RKO (cell line): ENCODE measurements at regions not wholly inside any gene's neighbourhood (a gene's known extent, or its start where the extent isn't known, plus 50 kb on each side); places are given as distances from the start of the nearest gene placed in this dataset.
"Not testable (repeated sequence)": the region's sequence is repeated elsewhere in the genome, so short reads cannot be mapped to it uniquely, and the experiment has no call there.

Experiments
- DNase-seq: peaks from one replicate; pipeline ENCODE4 v3.0.0-alpha.2; 2016; ENCODE audit warnings: low spot score

DNA sequence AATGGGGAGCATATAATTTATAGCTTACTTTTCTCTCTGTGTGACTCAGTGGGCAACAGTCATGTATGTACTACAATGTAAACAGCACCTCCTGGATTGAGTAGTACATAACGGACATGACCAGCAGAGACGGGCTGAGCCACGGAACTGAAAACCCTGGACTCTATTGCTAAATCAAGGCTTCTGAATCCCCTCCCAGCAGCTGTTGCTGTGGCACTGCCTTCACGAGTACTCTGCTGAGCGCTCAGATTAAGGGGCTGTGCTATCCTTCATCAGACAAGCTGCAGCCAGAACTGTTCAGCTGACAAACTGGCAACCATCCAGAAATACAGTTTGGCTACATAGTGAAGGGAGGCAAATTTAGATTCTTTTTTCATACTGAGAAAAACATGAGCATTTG lies 131.3 kb upstream of the CCDC180 start:
- no peak for DNase-seq

DNA sequence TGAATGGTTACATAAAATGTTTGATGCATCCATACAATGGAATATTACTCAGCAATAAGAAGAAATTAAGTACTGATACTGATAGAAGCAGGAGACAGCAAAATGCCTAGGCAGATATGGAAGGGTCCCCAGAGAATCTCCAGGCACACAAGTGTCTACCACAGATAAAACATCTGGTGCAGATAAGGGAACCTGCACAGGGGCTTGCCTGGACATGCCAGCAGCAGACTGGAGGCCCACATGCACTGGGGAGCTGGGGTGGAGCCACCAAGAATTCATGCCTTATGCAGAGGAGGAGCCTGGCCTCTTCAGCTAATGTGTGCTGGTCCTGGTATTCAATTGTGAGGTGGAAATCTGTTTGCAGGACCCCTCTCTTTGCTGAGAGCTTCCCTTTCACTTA lies 129.2 kb upstream of the CTSV start:
- not testable (repeated sequence) for DNase-seq

DNA sequence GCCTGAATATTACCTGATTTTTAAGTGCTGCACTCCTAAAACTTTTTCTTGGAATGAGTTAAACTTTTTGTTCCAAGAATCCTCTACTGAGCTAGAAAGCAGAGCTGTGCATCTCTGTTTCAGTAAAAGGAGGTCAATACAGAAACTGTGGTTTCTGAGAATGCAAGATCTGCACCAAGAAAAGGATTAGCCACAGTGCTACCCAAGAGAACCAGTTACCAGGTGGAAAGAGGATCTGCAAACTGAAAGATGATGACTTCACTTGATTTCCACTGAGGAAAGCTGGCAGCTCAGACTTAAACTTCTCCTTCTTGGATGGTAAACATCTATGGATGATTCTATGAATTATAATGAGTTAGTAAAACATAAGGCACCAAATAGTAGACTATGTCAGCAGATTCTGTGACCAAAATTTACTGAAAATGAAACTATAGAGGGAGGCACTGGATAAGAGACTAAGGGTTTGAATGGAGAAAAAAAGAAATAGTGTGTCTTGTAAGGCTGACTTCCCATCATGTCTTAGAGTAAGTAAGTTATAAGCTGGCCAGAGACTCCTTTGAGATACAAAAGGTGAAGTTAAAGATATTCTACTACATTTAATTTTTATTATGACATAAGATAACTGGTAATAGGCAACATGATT lies 127.7 kb upstream of the CTSV start:
- not testable (repeated sequence) for DNase-seq

DNA sequence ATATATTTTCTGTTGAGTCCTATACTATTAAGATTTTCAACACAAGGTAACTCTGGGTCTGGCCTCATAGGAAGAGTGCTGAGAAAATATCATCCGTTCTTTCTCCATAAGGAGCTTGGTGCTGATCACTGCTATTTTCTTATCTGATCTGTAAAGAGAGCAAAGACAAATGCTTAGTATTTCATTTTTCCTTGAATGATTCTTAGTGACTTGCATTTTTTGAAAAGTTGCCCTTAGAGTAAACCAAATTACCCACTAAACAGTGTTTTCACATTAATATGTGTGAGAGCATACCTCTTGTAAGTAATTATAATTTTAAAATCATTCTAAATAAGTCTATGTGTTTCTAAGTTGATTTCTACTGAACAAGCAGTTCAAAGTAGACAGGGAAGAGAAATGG lies 121.3 kb upstream of the CTSV start:
- DNase-seq, result no peak

DNA sequence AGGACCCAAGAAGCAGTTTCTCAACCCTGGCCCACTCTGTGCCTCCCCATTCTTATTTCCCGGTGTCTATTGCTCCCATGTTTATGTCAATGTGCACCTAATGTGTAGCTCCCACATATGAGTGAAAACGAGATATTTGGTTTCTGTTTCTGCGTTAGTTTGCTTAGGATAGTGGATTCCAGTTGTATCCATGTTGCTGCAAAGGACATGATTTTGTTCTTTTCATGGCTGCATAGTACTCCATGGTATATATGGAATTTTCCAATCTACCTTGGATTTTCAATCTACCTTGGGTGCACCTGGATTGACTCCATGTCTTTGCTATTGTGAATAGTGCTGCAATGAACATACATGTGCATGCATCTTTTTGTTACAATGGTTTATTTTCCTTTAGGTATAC lies 119.8 kb upstream of the CTSV start:
- DNase-seq, result not testable (repeated sequence)

DNA sequence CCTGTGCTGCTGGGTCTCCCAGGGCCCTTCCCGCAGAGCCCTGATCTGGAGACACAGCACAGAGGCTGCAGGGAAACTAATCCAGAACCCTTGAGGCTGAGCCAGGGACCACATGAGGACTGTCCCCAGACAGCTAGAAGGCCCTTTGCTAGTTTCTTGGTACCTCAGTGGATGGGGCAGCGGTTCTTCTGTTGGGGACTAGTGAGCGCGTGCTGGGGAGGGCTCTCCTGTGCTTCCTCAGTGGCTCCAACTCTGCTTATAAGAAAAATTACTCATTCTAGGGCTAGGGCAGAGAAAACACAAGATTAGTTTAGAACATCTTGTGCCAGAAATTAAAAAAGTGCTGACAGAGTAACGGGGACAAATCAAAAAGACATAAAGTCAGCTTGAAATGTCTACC lies 116.5 kb upstream of the CTSV start:
- DNase-seq, result not testable (repeated sequence)

DNA sequence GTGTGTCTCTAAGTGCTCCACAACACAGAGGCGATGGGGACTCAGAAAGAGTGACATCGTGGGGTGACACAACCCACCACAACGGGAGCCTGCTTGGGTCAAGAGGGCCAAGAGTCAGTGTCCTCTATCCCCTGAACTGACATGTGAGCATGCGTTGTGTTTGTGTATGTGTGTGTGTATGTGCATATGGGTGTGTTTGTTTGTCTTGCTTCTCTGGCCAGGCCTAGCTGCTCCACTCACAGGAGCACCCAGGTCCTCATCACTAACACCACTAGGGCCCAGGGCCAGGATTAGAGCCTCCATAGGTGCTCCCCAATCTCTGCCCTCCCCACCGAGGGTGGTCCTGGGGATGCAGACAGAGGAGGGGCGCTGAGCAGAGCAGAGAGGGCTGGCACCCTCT lies 115.0 kb upstream of the CTSV start:
- DNase-seq, result no peak

DNA sequence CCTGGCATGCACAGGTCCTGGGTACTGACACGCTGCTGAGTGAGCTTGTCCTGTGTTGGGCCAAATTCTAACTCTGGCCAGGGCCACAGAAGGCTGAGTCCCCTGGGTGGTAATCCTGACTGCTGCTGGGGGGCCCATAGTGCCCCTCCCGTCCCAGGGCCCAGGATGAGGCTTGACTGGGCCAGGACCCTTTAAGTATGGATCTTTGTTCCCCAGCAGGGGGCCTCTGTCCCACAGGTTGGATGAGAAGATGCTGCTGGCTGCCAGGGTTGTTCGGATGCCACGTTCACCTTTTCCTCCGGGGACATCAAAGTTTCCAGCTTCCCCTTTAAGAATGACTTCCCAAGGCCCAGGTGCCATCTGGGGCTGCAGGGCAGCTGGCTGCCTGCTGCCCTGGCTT lies 114.2 kb upstream of the CTSV start:
- DNase-seq, result not testable (repeated sequence)

DNA sequence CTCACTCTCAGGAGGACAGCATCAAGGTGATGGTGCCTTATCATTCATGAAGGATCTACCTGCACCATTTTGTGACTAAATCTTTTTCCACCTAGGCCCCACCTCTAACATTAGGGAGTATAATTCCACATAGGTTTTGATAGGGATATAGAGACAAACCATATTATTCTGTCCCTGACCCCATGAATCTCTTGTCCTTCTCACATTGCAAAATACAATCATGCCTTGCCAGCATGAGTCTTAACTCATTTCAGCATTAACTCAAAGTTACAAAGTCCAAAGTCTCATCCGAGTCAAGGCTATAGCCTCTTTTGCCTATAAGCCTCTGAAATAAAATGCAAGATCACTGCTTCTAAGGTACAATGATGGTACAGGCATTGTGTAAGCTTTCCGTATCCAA lies 111.5 kb upstream of the CTSV start:
- not testable (repeated sequence) for DNase-seq

DNA sequence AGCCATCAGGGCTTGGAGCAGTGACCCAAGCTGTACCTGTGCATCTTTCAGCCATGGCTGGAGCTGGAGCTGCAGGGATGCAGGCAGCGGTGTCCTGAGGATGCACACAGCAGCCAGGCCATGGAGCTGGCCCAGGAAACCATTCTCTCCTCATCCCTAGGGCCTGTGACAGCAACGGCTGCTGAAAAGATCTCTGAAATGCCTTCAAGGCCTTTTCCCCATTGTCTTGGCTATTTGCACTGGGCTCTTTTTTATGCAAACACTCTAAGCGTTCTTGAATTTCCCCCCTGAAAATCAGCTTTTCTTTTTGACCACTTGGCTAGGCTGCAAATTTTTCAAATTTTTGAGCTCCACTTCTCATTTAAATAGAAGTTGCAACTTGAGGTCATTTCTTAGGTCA lies 109.5 kb upstream of the CTSV start:
- not testable (repeated sequence) for DNase-seq

DNA sequence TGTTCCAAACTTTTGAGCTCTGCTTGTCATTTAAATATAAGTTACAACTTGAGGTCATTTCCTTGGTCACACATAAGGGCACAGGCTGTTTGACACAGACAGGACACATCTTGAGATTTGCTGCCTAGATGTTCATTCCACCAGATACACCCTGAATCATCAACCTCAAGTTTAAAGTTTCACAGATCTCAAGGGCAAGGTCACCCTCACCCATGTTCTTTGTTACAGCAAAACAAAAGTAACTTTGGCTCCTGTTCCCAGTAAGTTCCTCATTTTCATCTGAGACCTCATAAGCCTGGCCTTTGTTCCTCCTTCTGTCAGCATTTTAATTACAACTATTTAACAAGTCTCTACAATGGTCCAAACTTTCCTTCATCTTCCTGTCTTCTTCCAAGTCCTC lies 106.7 kb upstream of the CTSV start:
- DNase-seq, result not testable (repeated sequence)

DNA sequence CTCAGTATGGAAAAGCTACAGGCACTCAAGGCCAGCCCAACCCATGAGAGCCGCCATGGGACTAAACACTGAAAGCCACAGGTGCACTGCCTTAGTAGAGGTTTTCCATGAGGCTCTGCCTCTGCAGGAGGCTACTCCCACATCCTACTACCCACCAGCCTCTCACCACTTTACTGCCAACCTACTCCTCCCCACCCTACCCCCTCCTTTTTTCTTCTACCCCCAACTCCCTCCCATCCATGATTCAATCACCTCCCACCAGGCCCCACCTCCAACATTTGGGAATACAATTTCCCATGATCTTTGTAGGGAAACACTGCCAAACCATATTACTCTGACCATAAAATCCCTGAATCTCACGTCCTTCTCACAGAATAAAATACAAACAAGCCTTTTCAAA lies 101.6 kb upstream of the CTSV start:
- no peak for DNase-seq

DNA sequence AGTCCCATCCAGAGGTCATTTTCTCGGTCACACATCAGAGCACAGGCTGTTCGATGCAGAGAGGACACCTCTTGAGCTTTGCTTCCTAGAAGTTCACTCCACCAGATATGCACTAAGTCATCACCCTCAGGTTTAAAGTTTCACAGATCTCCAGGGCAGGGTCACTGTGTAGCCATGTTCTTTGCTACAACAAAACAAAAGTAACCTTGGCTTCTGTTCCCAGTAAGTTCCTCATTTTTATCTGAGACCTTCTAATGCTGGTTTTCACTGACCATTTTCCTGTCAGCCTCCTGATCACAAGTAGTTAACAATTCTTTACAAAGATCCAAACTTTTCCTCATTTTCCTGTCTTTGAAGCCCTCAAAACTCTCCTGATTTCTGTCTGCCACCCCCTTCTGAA lies 97.5 kb upstream of the CTSV start:
- no peak for DNase-seq

DNA sequence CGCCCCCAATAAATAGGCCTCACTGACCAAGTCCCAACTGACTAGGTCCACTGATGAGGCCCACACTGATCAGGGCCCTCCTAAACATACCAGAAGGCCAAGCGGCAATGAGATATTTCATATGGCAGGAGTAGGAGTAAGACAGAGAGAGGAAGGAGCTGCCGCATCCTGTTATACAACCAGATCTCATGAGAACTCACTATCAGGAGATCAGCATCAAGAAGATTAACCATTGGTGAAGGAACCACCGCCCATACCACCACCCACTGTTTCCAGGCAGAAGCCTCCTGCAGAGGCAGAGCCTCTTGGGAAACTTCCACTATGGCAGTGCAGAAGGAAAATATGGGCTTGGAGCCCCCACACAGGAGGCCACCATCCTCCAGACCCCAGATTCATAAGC lies 95.0 kb upstream of the CTSV start:
- not testable (repeated sequence) for DNase-seq

DNA sequence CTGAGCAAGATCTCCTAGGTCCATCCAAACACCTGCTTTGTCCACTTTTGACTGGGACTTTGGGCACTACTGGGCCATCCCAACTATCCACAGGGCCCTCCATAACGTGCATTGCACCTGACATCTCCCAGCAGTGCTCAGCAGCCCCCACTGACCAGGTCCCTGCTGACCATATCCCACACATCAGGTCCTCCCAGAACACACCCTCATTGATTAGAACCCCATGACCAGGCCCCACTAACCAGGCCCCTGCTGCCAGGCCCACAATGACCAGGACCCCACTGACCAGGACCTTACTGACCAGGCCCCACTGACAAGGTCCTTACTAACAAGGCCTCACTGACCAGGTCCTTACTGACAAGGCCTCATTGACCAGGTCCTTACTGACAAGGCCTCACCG lies 93.9 kb upstream of the CTSV start:
- DNase-seq, result no peak

DNA sequence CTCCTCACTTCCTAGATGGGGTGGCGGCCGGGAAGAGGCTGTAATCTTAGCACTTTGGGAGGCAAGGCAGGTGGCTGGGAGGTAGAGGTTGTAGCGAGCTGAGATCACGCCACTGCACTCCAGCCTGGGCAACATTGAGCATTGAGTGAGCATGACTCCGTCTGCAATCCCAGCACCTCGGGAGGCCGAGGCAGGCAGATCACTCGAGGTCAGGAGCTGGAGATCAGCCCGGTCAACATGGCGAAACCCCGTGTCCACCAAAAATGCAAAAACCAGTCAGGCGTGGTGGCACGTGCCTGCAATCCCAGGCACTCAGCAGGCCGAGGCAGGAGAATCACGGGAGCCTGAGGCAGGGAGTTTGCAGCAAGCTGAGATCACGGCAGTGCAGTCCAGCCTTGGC lies 91.9 kb upstream of the CTSV start:
- not testable (repeated sequence) for DNase-seq

DNA sequence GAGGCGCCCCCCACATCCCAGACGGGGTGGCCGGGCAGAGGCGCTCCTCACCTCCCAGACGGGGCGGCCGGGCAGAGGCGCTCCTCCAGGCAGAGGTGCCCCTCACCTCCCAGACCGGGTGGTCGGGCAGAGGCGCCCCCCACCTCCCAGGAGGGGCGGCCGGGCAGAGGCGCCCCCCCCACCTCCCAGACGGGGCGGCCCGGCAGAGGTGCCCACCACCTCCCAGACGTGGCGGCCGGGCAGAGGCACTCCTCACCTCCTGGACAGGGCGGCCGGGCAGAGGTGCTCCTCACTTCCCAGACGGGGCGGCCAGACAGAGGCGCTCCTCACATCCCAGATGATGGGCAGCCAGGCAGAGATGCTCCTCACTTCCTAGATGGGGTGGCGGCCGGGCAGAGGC lies 91.4 kb upstream of the CTSV start:
- not testable (repeated sequence) for DNase-seq

DNA sequence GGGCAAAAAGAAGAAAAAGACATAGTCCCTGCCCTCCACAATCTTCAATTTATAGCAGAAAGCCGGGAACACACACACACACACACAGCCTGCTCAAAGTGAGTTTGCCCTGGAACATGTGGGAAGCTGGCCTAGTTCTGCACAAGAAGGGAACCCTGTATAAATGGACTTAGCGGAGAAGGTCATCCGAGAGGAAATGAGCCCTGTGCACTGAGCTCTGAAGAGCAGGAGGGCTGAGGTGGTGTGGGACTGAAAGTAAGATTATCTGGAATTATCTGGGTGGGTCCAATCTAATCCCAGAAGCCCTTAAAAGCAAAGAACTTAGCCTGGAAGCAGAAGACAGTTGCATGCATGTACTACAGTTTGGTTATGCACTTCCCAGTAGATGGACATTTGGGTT lies 90.0 kb upstream of the CTSV start:
- DNase-seq, result no peak

DNA sequence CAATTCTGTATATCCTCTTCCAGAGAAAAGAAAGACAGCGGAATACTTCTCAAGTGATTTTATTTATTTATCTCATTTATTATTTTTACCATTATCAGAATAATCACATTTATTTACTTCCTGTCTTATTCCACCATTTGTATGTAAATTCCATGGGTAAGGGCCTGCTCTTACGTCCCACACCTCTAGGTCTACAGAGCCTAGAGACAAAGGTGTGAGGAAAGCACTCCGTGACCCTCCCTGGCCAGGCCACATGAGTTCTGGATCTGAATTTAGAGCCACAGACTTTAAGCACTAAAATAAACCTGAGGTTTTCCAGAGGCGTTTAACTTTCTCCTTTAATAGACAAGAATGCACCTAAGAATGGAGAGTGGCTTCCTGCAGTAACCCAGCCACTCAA lies 85.3 kb upstream of the CTSV start:
- no peak for DNase-seq

DNA sequence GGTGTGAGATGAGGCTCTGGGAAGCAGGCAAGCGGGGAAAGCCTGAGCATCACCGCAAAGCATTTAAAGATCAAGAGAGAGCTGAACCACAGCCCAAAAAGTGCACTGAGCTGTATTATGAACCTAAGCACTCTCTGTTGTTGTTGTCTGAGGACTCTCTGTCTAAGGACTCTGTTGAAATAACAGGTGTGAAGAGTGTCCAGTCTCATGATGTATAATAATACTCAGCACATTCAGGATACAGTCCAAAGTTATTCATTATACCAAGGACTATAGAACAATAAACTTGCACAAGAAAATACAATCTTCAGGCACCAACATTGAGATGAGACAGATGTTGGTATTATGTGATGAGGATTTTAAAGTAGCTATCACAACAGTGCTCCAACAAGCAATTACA lies 71.8 kb upstream of the CTSV start:
- DNase-seq, result no peak

DNA sequence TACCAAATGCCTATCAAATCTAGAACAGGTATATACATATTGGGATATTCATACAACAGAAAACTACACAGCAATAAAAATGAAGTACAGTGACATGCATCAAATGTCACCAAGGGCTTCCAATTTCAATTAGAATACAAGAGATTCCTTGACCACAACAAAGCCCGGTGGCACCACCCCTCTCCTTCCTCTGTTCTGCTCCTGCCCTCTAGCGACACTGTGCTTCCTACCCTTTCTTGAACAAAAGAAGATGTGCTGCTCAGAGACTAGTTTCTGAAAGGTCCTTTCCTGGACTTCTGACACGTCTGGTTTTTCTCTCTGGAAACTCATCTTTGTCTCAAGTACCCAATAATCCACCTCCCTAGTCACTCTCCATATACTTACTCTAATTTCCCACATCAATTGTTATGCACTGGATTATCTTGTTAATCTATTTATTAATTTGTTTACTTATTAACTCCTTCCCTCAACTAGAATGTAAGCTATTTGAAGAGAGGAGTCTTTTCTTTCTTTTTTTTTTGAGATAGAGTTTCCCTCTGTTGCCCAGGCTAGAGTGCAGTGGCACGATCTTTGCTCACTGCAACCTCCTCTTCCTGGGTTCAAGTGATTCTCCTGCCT lies 70.4 kb upstream of the CTSV start:
- DNase-seq, result peak; percentile 85

DNA sequence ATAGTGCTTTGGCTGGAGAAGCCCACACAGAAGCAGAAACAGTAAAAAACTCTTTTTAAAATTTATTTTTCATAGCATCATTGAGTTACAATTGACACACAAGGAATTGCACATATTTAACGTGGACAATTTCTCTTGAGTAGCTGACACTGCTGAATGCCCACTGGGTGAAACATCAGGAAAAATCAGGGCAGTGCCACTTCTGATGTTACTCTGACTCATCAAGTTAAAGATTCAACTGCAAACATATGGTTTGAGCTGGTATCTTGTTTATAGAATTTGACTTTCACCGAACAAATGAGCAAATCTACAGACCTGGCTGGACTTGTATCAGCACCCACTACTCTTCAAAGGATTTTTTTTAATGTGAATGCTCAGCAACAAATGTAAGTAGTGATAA lies 66.3 kb upstream of the CTSV start:
- peak; percentile 41 for DNase-seq

DNA sequence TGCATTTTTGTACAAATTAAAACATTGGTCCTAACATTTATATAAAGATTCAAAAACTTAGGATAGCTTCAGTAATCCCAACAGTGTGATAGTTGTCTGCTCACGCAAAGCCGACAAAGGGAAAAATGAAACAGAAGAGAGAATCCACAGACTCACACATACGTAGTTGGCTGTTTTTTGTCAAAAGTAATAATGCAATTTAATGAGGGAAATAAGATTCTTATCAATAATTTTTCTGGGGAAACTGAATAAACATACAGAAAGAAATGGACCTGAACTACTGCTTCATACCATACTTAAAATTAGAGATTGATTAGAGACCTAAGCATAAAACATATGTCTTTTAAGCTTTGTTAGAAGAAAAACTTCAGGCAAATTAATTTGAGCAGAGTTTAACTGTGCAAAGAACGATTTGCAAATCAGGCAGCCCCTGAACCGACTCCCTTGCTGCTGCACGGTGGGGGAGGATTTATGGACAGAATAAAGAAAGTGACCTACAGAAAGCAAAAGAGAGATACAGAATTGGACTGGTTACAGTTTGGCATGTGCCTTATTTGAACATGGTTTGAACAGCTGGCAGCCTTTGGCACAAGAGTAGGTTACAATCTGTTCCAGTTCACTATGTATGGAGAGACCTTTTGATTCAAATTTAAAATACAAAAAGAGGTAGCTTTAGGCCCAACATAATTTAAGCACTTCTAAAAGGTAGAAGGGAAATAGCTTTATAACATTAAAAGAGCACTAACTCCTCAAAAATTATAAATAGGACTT lies 64.9 kb upstream of the CTSV start:
- DNase-seq, result not testable (repeated sequence)
